HG02642 (cell line): ENCODE measurements at regions not wholly inside any gene's neighbourhood (a gene's known extent, or its start where the extent isn't known, plus 50 kb on each side); places are given as distances from the start of the nearest gene placed in this dataset.
"Not testable (repeated sequence)": the region's sequence is repeated elsewhere in the genome, so short reads cannot be mapped to it uniquely, and the experiment has no call there.

Experiments
- ATAC-seq: cut with Tn5 transposase; IDR thresholded peaks from one replicate; pipeline ENCODE4 v1.9.1; 2021; ENCODE audit warnings: mild to moderate bottlenecking; ENCODE audit not compliant: unreplicated experiment, poor library complexity

DNA sequence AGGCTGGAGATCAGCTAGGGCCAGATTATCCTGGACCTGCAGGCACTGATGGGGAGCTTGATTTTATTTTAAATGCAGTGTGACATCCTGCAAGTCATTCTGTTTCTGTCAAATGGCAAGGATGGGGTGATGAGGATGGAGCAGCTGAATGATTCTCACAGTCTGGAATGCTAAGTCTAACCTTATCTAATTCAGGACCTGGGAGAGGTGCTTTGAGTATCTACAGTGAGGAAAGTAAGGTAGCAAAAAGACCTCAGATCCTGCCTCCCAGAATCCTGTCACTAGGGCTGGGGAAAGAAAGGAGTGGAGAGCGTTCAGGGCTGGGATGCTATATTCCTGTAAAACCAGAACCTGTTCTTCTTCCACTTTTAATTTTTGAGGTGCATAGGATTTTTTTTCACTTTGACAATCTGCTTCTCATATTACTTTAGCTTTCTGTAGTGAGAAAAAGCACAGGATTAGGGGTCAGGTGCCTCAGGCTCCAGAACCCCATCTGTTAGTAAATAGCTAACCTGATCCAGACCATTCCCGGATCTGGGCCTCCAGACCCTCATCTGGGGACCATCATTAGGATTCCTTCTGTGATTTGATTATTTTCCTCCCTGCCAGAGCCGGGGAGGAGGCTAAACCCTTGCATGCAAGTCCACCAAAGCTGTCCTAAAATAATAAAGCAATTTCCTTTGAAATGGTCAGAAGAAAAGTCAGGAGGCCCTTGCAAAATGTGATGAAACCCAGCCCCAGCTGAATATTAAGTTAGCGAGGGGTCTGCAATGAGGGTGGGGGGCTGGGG is 54.7 kb downstream of the ASCL1 start:
- no peak for ATAC-seq

DNA sequence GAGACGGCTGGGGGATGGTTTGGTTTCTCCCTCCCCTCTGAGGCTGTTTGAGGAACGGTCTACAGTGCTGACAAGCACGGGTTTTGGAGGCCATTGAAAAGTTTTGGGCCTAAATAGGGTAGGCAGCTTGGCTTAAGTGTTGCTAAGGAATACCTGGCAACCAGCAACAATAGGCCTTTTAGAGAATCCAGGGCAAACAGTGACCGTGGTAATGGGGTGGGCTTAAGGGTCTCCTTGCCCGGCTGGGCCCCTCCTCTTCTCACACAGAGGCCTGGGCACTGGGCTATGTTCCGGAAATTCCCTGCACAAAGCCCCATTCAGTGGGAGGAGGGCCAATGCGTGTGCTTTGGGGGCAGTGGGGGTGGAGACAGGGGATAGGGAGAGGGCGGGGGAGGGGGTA is 55.4 kb downstream of the ASCL1 start:
- no peak for ATAC-seq

DNA sequence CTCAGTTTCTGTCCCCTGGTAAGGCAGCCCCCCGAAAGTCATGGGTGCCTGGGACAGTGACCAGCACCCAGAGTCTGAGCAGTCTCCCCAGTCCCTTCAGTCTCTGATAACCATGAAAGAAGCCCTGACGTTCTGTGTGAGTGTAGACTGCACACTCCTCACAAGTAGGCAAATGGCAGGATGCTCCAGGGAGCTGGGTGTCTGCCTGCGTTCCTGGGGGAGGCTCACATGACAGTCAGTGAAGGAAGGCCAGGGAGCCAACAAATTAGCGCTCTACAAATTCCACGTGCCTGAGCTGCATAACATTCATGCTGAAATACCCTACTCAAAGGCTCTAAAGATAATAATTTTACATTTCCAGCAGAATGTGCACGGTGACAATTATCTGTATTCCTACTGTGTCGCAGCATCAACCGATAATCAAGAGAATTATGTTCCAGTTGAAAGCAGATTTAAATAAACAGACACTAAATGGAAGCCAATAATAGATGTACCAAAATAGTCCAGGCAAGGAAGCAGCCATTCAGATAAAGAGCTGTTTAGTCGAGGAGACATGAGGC is 56.3 kb downstream of the ASCL1 start:
- no peak for ATAC-seq

DNA sequence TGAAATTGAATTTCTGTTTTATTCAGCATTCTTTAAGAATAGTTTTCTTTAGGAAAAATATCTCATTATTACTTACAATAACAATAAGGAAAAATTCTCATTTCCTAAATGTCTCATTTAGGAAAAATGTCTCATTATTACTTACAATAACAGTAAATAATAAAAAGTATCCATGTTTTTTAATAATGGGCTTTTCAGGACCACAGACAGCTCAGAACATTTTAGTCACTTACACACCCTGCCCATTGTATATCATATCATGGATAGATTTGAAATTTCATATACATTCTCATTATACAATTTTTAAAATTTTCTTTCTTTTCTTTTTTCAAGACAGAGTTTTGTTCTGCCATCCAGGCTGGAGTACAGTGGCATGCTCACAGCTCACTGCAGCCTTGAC is 58.9 kb downstream of the ASCL1 start:
- ATAC-seq = no peak

DNA sequence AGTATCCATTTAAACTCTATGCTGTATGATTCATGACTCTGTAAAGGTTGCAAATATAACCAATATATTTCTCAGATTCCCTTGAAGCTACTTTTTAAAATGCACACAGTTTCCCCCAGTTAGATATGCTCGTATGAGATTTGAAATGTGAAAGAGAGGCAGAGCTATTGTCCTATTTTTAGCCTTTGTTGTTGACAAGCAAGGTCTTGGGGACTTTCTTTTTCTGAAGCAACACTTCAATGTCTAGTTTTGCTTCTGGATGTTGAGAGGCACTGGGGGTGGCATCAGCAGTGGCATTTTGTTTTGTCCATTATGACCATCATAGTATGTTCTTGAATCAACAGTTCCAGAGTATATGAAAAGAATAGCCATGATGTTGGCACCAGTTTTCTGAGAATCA is 63.4 kb downstream of the ASCL1 start:
- no peak for ATAC-seq

DNA sequence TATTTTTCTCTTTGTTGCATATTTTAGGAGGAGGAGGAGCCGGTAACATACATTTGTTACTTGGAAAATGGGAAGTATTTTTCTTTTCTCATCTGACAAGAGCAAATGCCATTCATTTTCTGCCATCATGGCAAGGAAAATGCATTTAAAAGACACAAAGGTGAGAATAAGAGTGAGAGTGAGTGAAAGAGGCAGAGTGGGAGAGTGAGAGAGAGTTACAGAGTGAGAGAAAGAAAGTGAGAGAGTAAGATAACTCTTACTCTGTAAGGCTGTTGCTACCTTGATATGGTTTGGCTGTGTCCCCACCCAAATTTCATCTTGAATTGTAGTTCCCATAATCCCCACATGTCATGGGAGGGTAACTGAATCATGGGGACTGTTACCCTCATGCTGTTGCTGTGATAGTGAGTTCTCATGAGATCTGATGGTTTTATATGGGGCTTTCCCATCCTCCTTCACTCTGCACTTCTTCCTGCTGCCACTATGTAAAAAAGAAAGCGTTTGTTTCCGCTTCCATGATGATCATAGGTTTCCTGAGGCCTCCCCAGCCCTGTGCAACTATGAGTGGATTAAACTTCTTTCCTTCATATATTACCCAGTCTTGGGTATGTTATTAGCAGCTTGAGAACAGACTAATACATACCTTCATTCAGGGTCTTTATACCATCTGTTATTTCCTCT is 64.2 kb downstream of the ASCL1 start:
- no peak for ATAC-seq

DNA sequence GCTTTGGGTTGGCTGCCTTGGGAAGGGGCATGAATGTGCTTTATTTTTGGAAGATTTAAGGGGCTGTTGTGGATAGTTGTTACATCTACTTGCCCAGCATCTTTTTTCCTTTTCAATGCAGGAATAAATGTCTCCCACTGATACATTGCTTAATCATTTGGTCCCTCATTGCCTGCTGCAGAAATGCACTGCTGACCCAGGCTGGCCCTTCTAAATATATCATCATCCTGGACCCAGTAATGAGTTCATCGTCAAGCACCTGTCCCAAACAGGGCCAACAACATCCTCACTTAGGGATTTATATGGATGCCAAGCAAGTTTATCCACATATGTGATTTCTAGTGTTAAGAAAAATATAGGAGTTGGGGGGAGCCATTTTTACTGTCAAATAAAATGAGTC is 67.2 kb downstream of the ASCL1 start:
- no peak for ATAC-seq

DNA sequence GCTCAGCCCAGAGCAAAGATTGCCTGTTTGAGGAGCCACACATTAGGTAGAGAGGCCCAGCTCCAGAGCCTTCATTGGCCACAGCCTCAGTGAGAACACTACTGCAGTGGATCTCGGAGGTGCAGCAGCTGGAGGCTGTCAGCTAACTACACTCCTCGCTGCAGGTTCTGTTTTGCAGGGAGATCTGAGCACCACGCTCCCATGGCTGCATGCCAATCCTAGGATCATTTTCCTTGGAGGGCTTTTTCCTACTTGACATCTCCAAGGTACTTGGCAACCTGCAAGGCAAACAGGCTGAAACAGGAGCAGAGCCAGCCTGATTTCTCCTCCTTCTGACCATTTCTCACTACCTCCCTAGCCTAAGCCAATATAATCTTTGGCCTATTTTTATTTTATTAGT is 69.2 kb downstream of the ASCL1 start:
- not testable (repeated sequence) for ATAC-seq

DNA sequence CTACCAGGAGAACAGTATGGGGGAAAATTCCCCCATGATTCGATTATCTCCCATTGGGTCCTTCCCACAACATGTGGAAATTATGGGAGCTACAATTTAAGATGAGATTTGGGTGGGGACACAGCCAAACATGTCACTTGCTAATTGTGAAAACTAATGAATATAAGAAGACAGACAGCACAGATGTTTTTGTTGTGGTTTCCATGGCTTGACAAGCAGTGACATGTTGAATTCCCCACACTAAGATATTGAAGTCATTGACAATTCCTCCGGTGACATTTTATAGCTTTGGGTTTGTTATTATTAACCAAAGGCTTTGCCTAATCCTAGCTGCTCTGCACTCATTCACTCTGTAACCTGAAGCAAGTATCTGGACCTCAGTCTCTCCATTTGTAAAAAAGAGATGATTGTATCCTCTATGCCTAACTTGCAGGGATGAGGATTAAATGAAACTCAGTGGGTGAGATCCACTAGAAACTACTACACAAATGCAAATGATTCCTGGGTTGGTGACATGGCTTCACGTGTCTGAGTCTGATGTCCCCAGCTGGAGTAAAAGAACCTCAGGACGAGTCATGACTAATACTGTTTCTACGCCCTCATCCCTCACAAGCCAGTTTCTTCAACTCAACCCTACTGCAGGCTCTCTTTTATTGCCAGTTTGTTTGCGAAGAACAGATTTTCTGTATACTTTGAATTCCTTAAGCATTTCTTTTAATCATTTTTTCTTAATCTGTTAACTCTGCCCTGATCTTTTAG is 71.6 kb downstream of the ASCL1 start:
- no peak for ATAC-seq

DNA sequence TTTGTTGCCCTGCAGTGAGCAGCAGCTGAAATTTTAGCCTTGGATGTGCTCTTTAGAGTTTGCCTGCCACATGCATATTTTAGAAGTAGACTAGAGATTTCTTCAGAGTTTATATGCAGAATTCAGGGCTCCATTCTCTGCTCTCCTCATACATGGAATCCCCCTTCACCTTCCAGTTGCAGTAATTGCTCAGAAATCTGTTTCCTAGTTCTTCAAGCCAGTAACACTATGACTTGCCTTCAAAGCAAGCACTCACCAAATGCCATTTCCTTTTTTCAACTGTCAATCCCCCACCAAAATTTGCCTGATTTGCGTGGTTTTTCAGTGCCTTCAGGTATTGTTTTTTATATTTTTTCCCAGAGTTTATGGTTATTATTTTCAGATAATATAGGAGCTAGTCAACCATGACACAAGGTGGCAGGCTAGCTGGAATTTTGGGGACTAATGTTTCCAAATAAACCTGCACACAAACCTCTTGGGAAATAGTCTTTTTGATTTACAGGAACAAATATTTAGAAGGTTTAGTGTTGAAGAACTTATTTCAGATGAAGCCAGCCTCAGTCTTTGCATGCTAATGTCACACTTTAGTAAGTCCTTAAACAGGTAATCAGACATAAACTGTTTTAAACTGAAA is 79.2 kb downstream of the ASCL1 start:
- peak; percentile 44 for ATAC-seq

DNA sequence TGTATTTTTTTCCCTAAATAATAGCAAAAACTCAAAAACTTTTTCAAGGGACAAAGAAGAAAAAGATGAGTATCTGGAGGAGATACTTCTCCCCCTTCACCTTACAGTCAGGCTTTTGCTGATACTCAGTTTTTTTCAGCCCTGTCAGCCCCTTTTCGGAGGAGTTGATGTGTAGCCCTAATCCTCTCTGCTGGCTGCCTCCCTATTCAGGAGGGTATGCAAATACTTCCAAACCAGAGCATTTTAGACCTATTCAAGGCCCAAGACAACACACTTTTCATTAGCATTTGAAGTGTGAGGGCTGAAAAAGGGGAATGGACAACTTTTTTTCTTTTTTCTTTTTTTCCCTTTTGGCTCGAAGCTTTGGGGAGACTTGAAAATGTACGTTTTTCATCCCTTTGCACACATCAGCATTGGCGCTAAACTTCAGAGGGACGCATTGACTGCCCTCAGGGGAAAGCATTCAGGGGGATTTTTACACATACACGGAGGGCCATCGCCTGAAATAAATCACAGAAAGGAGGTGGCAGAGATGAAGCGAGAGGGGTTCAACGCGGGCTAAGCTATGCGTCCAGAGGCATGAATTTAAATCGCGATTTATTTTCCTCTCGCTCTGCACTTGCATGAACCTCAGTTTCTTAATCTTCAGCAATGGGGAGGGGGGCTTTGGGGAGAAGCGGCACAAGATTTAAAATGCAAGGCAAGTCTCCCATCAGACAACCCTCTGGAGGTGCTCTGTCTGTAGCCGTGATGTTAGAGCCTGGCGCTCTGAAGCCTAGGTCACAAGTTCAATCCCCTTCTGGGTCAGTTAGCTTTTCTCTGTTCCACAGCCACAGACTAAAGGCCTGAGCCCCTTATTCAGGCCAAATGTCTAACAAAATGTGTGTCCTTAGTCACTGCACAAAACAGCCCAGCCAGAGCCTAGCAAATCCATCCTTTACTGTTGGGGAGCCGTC is 86.3 kb downstream of the ASCL1 start:
- no peak for ATAC-seq

DNA sequence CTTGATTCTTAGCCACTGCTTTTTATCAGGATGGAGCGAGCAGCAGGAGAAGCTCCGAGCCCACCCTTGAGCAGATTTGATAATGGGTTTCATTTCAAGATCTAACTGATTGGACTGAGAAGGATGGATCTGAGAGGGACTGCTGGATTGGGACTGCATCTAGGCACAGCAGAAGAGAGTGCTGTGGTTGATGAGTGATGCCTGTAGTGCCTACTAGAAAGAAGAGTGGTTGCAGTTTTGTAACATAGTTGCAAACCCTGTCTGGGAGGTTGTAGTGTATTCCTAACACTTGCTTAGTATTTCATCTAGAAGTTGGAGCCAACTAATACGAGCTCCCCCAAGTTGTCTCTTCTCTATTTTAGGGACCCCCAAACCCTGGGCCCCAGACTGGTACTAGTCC is 88.7 kb downstream of the ASCL1 start:
- no peak for ATAC-seq

DNA sequence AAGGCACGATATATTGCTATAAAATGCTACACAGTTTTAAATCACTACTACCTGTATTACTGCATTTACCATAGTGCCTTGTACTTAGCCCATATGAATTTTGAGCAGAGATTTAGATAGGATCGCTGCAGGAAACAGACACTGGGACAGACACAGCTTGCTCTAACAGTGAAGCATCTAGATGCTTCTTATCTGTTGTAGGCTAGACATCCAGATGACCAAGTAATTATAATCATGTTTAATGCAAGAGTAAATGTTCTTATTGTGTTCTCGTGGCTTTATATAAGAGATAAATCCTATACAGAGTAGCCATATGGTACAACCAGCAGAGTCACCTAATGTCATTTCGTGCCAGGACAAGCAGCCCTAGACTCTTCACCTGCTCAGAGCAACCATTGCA is 92.8 kb downstream of the ASCL1 start:
- ATAC-seq = no peak

DNA sequence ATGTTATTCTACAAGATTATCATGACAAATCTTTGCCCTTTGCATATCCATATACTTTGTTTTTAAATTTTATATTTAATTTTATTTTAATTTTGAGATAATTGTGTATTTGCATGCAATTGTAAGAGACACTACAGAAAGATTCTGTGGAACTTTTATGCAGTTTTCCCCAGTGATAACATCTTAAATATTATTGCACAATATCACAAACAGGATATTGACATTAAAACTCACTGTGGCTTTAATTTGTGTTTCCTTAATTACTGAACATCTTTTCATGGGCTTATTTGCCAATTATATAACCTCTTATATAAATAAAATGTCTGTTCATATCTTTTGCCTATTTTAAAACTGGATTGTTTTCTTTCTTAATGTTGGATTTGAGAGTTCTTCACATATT is 95.6 kb downstream of the ASCL1 start:
- no peak for ATAC-seq

DNA sequence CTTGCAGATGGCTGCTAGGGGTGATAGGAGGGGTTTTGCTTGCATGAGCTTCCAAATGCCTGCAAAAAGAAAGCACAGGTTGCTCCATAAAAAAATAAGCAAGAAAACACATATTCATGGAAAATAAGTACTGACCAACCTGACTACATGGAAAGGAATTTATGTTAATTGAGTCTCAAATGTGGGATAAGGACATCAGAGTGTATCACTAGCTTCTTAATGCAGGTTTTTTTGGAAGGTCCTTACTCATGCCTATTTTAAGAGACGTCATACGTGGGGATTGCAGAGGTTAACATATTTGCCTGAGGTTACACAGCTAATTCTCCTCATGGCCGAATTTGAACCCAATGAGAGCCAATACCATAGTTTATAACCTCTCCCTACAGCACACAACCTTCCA is 116.2 kb downstream of the ASCL1 start:
- no peak for ATAC-seq

DNA sequence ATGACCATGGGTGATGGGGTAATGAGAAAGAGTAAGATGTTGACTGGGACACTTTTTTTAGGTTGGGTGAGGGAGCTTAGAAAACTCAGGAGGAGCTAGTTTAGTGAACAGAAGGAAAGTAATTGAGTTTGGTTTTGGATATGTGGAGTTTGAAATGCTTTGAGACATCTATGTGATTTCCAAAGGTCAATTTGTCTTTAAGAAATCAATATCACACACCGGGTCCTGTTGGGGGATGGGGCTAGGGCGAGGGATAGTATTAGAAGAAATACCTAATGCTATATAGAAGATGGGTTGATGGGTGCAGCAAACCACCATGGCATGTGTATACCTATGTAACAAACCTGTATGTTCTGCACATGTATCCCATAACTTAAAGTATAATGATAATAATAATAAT is 118.4 kb downstream of the ASCL1 start:
- no peak for ATAC-seq

DNA sequence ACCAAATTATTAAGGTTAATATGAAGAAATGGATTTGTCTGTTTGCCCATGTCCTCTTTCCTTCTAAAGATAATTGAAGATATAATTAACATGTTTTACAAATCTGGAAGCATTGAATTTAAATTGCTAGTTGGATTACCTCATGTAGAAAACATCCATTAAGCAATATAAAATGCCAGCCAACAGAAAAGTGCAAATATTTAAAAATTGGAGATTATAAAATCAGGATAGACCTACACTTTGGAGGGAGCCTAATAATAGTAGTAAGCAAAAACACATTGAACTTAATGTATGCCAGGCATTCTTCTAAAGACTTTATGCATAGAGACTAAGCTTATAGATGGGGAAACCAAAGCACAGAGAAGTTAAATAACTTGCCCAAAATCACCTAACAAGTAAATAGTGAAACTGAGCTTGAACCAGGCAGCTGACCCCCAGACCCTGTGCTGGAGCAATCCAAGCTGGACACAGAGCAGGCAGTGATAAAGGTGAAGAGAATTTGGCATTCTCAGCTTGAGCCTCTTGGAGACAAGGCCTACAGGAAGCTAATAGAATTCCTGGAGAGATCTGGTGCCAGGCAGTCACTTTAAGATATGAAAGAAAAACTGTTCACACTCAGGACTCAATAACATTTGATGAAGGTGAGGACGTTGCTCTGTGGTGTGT is 119.8 kb downstream of the ASCL1 start:
- no peak for ATAC-seq

DNA sequence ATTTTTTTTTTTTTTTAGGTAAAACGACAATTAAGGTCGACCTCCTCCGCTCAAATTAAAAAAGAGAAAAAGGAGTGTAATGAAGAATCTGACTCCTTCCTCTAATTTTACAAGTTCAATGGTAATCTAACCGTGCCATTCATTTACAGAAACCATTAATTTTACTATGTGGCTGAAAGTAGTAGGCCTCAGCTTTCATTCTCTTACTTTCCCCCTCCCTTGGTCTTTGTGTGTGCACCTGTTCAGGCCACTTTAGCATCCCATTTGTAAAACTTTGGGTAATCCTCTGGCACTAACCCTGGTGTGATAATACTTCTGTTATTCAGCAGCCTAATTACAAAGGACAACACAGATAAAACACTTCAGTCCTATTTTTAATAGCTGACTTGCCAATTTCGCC is 128.1 kb downstream of the ASCL1 start:
- no peak for ATAC-seq

DNA sequence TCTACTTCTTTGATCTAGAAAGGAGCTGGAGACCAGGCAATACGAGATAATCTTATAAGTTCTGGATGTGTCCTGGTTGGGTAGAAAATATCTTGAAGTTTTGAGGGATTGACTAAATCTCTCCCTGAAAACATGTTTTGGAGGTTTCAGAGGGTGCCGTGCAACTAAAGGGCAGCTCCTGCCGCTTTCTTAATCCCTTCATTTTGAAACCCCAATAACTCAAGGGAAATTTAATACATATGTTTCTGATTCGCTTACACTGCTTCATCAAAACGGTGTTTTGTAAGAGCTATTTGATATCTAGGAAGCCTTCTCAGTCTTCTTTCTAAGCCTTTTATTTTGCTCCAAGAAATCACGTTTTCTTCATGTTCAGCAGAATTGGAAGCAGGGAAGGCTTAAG is 129.0 kb downstream of the ASCL1 start:
- ATAC-seq = no peak
